HEK293 (cell line): ENCODE measurements at regions not wholly inside any gene's neighbourhood (a gene's known extent, or its start where the extent isn't known, plus 50 kb on each side); places are given as distances from the start of the nearest gene placed in this dataset.

ENCODE experiments used
- GLI2 ChIP-seq: fragments of 450-650 bp; formaldehyde crosslinking; IDR thresholded peaks from 2 replicates; pipeline ENCODE4; 2017; ENCODE audit warnings: missing biosample characterization, missing genetic modification characterization, low read depth, borderline replicate concordance
- ZBTB1 ChIP-seq: fragments of 450-650 bp; formaldehyde crosslinking; IDR thresholded peaks from 2 replicates; pipeline ENCODE4 v1.5.1; 2016; ENCODE audit warnings: missing biosample characterization, missing genetic modification characterization
- ZNF146 ChIP-seq: fragments of 450-650 bp; formaldehyde crosslinking; IDR thresholded peaks from 2 replicates; pipeline ENCODE4 v1.5.1; 2016; ENCODE audit warnings: missing biosample characterization, missing genetic modification characterization
- ZNF175 ChIP-seq: fragments of 450-650 bp; formaldehyde crosslinking; IDR thresholded peaks from 2 replicates; pipeline ENCODE4 v1.5.1; 2016; ENCODE audit warnings: missing biosample characterization, missing genetic modification characterization
- ZNF23 ChIP-seq: fragments of 450-650 bp; formaldehyde crosslinking; IDR thresholded peaks from 2 replicates; pipeline ENCODE4 v1.5.1; 2016; ENCODE audit warnings: missing biosample characterization, missing genetic modification characterization, borderline replicate concordance
- ZNF501 ChIP-seq: fragments of 450-650 bp; formaldehyde crosslinking; IDR thresholded peaks from 2 replicates; pipeline ENCODE4 v1.5.1; 2016; ENCODE audit warnings: missing biosample characterization, missing genetic modification characterization
- TF ChIP-seq, protein P1 (sequence below): fragments of 450-650 bp; formaldehyde crosslinking; IDR thresholded peaks from 2 replicates; pipeline ENCODE4 v1.5.1; 2016; ENCODE audit warnings: missing biosample characterization, missing genetic modification characterization
- TF ChIP-seq, protein P2 (sequence below): fragments of 450-650 bp; formaldehyde crosslinking; conservative IDR thresholded peaks from 2 replicates; pipeline ENCODE4 v1.5.1; 2016; ENCODE audit warnings: low read depth, missing biosample characterization, missing genetic modification characterization
- TF ChIP-seq, protein P3 (sequence below): fragments of 450-650 bp; formaldehyde crosslinking; IDR thresholded peaks from 2 replicates; pipeline ENCODE4 v1.5.1; 2016; ENCODE audit warnings: missing biosample characterization, missing genetic modification characterization

DNA sequence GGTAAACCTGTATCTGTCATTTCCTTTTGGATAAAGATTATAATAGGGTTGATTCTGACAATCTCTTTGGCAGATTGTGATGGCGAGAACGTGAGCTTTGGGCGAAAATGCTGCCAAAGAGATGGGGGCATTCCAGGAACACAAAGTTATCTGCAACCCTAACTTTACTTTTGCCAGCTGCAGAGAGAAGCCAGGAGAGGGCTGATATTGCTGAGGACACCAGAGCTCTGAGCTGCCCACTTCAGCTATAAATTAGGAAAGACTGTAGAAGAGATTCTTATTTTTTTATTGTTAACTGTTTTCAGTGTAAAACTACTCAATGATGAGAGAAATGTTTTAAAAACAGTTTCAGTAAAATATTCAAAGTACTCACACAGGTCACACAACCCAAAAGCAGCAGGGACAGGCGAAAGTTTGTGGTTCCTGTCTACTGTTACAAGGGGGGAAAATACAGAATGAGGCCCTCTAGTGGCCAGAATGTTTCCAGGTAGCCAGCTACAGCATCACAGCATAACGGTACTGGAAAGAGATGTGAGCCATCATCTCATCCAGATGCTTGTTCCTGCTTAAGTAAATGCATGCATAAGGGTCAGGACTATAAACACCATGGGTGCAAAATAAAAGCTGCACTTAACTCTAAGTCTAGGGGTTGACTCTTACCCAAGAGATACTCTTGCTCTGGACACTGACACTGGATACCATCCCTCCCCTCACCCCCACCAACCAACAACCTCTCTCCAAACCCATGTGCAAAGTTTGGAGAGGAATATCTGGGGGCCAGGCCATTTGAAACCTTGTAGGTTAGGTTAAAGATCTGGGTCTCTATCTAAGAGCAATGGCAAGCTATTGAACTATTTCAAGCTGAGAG, 498.4 kb downstream of the RMST start:
- TF ChIP-seq, protein P1, sequence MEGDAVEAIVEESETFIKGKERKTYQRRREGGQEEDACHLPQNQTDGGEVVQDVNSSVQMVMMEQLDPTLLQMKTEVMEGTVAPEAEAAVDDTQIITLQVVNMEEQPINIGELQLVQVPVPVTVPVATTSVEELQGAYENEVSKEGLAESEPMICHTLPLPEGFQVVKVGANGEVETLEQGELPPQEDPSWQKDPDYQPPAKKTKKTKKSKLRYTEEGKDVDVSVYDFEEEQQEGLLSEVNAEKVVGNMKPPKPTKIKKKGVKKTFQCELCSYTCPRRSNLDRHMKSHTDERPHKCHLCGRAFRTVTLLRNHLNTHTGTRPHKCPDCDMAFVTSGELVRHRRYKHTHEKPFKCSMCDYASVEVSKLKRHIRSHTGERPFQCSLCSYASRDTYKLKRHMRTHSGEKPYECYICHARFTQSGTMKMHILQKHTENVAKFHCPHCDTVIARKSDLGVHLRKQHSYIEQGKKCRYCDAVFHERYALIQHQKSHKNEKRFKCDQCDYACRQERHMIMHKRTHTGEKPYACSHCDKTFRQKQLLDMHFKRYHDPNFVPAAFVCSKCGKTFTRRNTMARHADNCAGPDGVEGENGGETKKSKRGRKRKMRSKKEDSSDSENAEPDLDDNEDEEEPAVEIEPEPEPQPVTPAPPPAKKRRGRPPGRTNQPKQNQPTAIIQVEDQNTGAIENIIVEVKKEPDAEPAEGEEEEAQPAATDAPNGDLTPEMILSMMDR (tag by site-specific recombination), result no peak
- TF ChIP-seq ZNF175 (tag by site-specific recombination) (no peak), ZNF501 (tag by site-specific recombination) (no peak), GLI2 (no peak), ZBTB1 (no peak), ZNF146 (no peak), ZNF23 (tag by site-specific recombination) (no peak)
- TF ChIP-seq, protein P2, sequence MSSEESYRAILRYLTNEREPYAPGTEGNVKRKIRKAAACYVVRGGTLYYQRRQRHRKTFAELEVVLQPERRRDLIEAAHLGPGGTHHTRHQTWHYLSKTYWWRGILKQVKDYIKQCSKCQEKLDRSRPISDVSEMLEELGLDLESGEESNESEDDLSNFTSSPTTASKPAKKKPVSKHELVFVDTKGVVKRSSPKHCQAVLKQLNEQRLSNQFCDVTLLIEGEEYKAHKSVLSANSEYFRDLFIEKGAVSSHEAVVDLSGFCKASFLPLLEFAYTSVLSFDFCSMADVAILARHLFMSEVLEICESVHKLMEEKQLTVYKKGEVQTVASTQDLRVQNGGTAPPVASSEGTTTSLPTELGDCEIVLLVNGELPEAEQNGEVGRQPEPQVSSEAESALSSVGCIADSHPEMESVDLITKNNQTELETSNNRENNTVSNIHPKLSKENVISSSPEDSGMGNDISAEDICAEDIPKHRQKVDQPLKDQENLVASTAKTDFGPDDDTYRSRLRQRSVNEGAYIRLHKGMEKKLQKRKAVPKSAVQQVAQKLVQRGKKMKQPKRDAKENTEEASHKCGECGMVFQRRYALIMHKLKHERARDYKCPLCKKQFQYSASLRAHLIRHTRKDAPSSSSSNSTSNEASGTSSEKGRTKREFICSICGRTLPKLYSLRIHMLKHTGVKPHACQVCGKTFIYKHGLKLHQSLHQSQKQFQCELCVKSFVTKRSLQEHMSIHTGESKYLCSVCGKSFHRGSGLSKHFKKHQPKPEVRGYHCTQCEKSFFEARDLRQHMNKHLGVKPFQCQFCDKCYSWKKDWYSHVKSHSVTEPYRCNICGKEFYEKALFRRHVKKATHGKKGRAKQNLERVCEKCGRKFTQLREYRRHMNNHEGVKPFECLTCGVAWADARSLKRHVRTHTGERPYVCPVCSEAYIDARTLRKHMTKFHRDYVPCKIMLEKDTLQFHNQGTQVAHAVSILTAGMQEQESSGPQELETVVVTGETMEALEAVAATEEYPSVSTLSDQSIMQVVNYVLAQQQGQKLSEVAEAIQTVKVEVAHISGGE (tag by site-specific recombination), result no peak
- TF ChIP-seq, protein P3, sequence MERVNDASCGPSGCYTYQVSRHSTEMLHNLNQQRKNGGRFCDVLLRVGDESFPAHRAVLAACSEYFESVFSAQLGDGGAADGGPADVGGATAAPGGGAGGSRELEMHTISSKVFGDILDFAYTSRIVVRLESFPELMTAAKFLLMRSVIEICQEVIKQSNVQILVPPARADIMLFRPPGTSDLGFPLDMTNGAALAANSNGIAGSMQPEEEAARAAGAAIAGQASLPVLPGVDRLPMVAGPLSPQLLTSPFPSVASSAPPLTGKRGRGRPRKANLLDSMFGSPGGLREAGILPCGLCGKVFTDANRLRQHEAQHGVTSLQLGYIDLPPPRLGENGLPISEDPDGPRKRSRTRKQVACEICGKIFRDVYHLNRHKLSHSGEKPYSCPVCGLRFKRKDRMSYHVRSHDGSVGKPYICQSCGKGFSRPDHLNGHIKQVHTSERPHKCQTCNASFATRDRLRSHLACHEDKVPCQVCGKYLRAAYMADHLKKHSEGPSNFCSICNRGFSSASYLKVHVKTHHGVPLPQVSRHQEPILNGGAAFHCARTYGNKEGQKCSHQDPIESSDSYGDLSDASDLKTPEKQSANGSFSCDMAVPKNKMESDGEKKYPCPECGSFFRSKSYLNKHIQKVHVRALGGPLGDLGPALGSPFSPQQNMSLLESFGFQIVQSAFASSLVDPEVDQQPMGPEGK (tag by site-specific recombination), result no peak
